Brain microvascular endothelial cell (primary cell): ENCODE measurements at regions not wholly inside any gene's neighbourhood (a gene's known extent, or its start where the extent isn't known, plus 50 kb on each side); places are given as distances from the start of the nearest gene placed in this dataset.
A peak's percentile ranks its signal among the peaks of the same experiment; 100 is the strongest.

ENCODE experiments used
- DNase-seq: peaks from one replicate; pipeline ENCODE4 v3.0.0-alpha.2; 2020
- H3K27ac ChIP-seq: fragments of 250-450 bp; sonication (Bioruptor Pico); 2 replicates; pipeline ENCODE4 v1.5.1; 2020; ENCODE audit warnings: mild to moderate bottlenecking, moderate library complexity
- H3K27me3 ChIP-seq: fragments of 250-450 bp; sonication (Bioruptor Pico); replicated peaks from 2 replicates; pipeline ENCODE4 v1.5.1; 2020; ENCODE audit warnings: mild to moderate bottlenecking
- H3K36me3 ChIP-seq: fragments of 250-450 bp; sonication (Bioruptor Pico); replicated peaks from 2 replicates; pipeline ENCODE4 v1.5.1; 2020; ENCODE audit warnings: mild to moderate bottlenecking
- H3K4me3 ChIP-seq: 2 replicates; pipeline ENCODE4 v1.5.1; 2011; ENCODE audit warnings: low read depth, mild to moderate bottlenecking, control low read depth, low read length, moderate library complexity
- in situ Hi-C: cut with HindIII; loops from 2 replicates; pipeline ENCODE4 v1.10.0; 2017; ENCODE audit warnings: low sequenced_read_pairs, low pct_ligation_motif_present
- TF ChIP-seq, protein P1 (sequence below): IDR thresholded peaks from 2 replicates; pipeline ENCODE4 v1.5.1; 2011; ENCODE audit warnings: low read depth, mild to moderate bottlenecking, moderate library complexity, low read length, control low read depth, inconsistent platforms; ENCODE audit errors: missing control alignments

DNA sequence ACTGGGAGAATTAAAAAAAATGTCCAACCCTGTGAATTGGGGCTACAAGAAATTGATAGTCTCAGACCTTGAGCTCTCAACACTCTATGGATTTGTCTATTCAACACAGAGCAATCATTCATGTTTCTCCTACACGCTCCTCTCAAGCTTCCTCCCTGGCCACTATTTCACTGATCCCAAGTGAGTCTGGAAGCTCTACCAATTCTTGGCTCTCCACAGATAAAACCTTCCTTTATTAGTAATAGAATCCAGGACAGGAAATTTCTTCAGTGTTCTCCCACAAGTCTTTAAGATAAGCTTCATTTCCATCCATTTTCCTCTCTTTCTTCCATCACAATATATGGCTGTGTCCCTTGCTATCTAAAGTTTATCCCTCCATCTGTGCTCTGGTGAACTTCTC, 215.1 kb upstream of the PAPPA start:
- DNase-seq, result no peak

GRCh38 chr9:115939065-115939765, 214.4 kb upstream of the PAPPA start:
- H3K27me3 ChIP-seq, result no peaks in the 10 kb centered on the region
- DNase-seq, result peak; percentile 61
- TF ChIP-seq, protein P1, sequence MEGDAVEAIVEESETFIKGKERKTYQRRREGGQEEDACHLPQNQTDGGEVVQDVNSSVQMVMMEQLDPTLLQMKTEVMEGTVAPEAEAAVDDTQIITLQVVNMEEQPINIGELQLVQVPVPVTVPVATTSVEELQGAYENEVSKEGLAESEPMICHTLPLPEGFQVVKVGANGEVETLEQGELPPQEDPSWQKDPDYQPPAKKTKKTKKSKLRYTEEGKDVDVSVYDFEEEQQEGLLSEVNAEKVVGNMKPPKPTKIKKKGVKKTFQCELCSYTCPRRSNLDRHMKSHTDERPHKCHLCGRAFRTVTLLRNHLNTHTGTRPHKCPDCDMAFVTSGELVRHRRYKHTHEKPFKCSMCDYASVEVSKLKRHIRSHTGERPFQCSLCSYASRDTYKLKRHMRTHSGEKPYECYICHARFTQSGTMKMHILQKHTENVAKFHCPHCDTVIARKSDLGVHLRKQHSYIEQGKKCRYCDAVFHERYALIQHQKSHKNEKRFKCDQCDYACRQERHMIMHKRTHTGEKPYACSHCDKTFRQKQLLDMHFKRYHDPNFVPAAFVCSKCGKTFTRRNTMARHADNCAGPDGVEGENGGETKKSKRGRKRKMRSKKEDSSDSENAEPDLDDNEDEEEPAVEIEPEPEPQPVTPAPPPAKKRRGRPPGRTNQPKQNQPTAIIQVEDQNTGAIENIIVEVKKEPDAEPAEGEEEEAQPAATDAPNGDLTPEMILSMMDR, result no peak
- H3K27ac ChIP-seq, result peak overlapping the region; percentile 86
- no peak overlapping the region for H3K4me3 ChIP-seq
- in situ Hi-C loops, result no loop called here
- H3K36me3 ChIP-seq, result no peaks in the 10 kb centered on the region

More for the DNA sequence above, 215.1 kb upstream of the PAPPA start:
- no peaks in the 10 kb centered on the region for H3K36me3 ChIP-seq
- H3K27me3 ChIP-seq, result no peaks in the 10 kb centered on the region
- TF ChIP-seq, protein P1, result no peak
- peak overlapping the region; percentile 86 for H3K27ac ChIP-seq
- in situ Hi-C loops, result no loop called here
- H3K4me3 ChIP-seq, result no peak overlapping the region

DNA sequence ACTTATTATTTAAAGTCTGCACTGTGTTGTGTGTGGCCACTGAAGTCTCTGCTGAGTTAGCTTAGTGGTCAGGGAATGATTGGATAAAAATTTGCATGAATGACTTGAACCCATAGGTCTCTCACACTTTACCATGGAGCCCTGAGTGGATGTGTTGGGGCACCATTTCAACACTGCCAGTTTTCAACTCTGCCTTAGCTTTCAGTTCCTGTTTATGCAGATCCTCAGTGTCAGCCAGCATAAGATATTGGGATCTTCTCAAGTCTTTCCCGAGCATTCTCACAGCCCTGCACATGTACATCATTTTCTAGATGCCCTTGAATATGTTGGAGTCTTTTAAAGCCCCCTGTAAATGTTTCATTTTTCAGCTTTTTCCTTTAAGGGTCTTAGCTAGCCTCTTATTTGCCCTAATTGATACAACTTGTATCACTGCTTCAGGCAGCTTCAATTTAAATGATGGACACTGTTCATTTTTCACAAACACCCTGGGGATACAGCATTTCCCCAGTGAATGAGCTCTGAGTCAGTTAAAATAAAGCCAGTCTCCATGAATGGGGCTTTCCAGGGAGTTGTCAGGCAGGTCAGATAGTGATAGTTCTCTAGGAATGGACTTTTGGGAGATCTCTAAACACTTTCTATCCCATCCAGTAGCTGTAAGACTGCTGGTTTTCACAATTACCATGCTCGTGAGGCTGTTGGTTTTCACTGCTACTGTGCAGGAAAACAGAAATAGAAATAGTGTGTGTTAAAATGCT, 211.9 kb upstream of the PAPPA start:
- Histone ChIP-seq H3K36me3 (no peaks in the 10 kb centered on the region), H3K27ac (peak overlapping the region; percentile 97), H3K27me3 (no peaks in the 10 kb centered on the region), H3K4me3 (no peak overlapping the region)
- in situ Hi-C loops, result no loop called here
- DNase-seq, result peak; percentile 56
- TF ChIP-seq, protein P1, result no peak

DNA sequence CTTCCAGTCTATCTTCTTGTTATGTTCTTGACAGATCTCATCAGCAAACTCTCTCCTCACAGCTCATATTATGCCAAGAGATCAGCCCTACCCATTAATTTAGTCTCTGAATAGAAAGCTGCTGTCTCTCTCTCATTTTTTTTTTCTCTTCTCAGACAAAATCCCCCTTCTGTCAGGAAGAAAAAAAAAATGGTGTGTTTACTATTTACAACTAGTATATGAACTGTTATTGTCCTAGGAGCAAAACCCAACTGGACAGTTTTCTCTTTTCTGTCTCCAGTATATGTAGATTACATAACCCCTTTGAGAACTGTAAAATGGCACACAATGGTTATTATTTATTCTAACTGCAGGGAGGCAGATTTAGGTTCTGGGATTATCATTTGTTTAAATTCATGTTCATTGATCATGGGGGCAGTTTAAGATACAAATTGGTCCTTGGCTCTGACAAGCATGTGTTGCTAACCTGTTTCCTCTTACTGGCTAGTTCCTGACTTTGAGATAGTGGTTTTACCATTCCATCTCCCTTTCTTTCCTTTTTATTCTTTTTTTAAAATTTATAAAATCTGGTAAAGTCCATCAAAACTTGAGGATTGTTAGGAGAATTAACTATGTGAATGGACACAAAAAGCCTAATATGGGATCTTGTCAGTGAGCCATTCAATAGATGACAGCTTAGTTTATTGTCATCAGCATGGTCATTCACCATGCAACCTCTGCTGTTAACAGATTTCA, 210.0 kb upstream of the PAPPA start:
- in situ Hi-C loops, result no loop called here
- H3K36me3 ChIP-seq, result no peaks in the 10 kb centered on the region
- DNase-seq, result no peak
- H3K27me3 ChIP-seq, result no peaks in the 10 kb centered on the region
- peak overlapping the region; percentile 97 for H3K27ac ChIP-seq
- TF ChIP-seq, protein P1, result no peak
- H3K4me3 ChIP-seq, result no peak overlapping the region

DNA sequence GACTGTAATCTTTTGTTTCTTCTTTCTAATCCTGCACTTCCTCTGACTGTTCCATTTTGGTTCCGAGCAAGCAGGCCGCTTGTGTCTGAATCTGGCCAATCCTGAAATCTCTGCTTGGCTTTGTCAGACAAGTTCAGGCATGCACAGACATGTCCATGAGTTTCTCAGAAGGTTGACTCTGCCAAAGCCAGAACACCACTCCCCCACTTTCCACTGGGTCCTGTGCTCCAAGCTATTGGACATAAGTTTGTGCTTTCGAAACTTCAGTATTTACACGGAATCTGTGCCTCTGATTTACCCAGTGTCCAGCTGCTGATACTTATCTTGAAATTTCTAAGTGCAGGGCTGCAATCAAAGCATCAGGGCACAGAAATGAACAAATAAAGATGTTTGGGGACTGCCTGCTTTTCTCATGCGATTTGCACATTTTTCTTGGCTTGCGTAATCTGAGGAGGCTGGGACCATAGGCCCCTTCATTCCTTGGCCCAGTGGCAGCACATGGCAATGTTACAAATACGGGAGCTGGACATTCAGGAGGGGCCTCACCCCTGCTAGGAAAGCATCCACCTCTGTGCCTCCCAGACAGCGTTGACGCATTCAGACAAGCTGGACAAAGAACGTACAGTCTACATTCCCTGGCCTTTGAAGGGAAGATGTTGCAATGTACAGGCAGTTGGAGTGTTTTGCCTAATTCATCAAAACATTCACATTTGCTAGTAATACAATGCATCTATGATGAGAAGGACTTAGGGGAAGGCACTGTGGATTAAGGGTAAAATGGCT, 209.2 kb upstream of the PAPPA start:
- TF ChIP-seq, protein P1, result no peak
- peak; percentile 96 for DNase-seq
- H3K4me3 ChIP-seq, result no peak overlapping the region
- H3K27me3 ChIP-seq, result no peaks in the 10 kb centered on the region
- peak overlapping the region; percentile 97 for H3K27ac ChIP-seq
- in situ Hi-C loops, result no loop called here
- no peaks in the 10 kb centered on the region for H3K36me3 ChIP-seq
